ENCODE measurements at regions not wholly inside any gene's neighbourhood (a gene's known extent, or its start where the extent isn't known, plus 50 kb on each side); places are given as distances from the start of the nearest gene placed in this dataset.
"Not testable (repeated sequence)": the region's sequence is repeated elsewhere in the genome, so short reads cannot be mapped to it uniquely, and the experiment has no call there.

- H3K9me3 ChIP-seq (ENCODE audit: control insufficient read depth in 3 of 3, low read length in 3 of 3) = no peaks in the 10 kb centered on the region
- H3K4me3 ChIP-seq (ENCODE audit: low read length in 3 of 3) = no peak overlapping the region
- H3K27ac ChIP-seq (ENCODE audit: low read depth, low read length) = no peak overlapping the region
- H3K36me3 ChIP-seq (ENCODE audit: control insufficient read depth in 3 of 3, insufficient read depth in 3 of 3, low read length in 3 of 3) = no peaks in the 10 kb centered on the region
- peaks cover 22 to 32% (median 23%) of the 10 kb centered on the region in 3 donors for H3K4me1 ChIP-seq (ENCODE audit: control insufficient read depth in 3 of 3, insufficient read depth in 3 of 3, low read length in 3 of 3)
- no peaks in the 10 kb centered on the region for H3K27me3 ChIP-seq (ENCODE audit: control insufficient read depth in 3 of 3, insufficient read depth in 3 of 3, low read length in 3 of 3)
- H3K9ac ChIP-seq (ENCODE audit: low read depth in 1 of 3, low read length in 3 of 3) = no peak overlapping the region
Observed at GRCh38 chr3:16765661-16766060, 119.1 kb upstream of the PLCL2 start.

- Histone ChIP-seq H3K9me3 (ENCODE audit: control insufficient read depth in 3 of 3, low read length in 3 of 3) (no peaks in the 10 kb centered on the region), H3K36me3 (ENCODE audit: control insufficient read depth in 3 of 3, insufficient read depth in 3 of 3, low read length in 3 of 3) (no peaks in the 10 kb centered on the region), H3K27ac (ENCODE audit: low read depth, low read length) (no peak overlapping the region), H3K27me3 (ENCODE audit: control insufficient read depth in 3 of 3, insufficient read depth in 3 of 3, low read length in 3 of 3) (no peaks in the 10 kb centered on the region), H3K9ac (ENCODE audit: low read depth in 1 of 3, low read length in 3 of 3) (no peak overlapping the region), H3K4me3 (ENCODE audit: low read length in 3 of 3) (no peak overlapping the region), H3K4me1 (ENCODE audit: control insufficient read depth in 3 of 3, insufficient read depth in 3 of 3, low read length in 3 of 3) (peaks cover 29 to 43% (median 33%) of the 10 kb centered on the region in 3 donors)
Observed at GRCh38 chr3:16767006-16767405, 117.7 kb upstream of the PLCL2 start.

- Histone ChIP-seq H3K27ac (ENCODE audit: low read depth, low read length) (peak overlapping the region; percentile 74), H3K27me3 (ENCODE audit: control insufficient read depth in 3 of 3, insufficient read depth in 3 of 3, low read length in 3 of 3) (no peaks in the 10 kb centered on the region), H3K9me3 (ENCODE audit: control insufficient read depth in 3 of 3, low read length in 3 of 3) (no peaks in the 10 kb centered on the region), H3K4me3 (ENCODE audit: low read length in 3 of 3) (no peak overlapping the region), H3K36me3 (ENCODE audit: control insufficient read depth in 3 of 3, insufficient read depth in 3 of 3, low read length in 3 of 3) (no peaks in the 10 kb centered on the region), H3K9ac (ENCODE audit: low read depth in 1 of 3, low read length in 3 of 3) (no peak overlapping the region), H3K4me1 (ENCODE audit: control insufficient read depth in 3 of 3, insufficient read depth in 3 of 3, low read length in 3 of 3) (peaks cover 29 to 43% (median 33%) of the 10 kb centered on the region in 3 donors)
Observed at GRCh38 chr3:16768014-16768413, 116.7 kb upstream of the PLCL2 start.

GRCh38 chr3:16768956-16769355 is 115.8 kb upstream of the PLCL2 start:
- no peaks in the 10 kb centered on the region for H3K36me3 ChIP-seq (ENCODE audit: control insufficient read depth in 3 of 3, insufficient read depth in 3 of 3, low read length in 3 of 3)
- H3K27me3 ChIP-seq (ENCODE audit: control insufficient read depth in 3 of 3, insufficient read depth in 3 of 3, low read length in 3 of 3) = no peaks in the 10 kb centered on the region
- no peak overlapping the region for H3K4me3 ChIP-seq (ENCODE audit: low read length in 3 of 3)
- no peaks in the 10 kb centered on the region for H3K9me3 ChIP-seq (ENCODE audit: control insufficient read depth in 3 of 3, low read length in 3 of 3)
- H3K27ac ChIP-seq (ENCODE audit: low read depth, low read length) = peak overlapping the region; percentile 74
- peaks cover 29 to 43% (median 33%) of the 10 kb centered on the region in 3 donors for H3K4me1 ChIP-seq (ENCODE audit: control insufficient read depth in 3 of 3, insufficient read depth in 3 of 3, low read length in 3 of 3)
- H3K9ac ChIP-seq (ENCODE audit: low read depth in 1 of 3, low read length in 3 of 3) = peak overlapping the region in 1 of 3 donors; percentile 34

GRCh38 chr3:16769525-16769924 is 115.2 kb upstream of the PLCL2 start:
- no peaks in the 10 kb centered on the region for H3K36me3 ChIP-seq (ENCODE audit: control insufficient read depth in 3 of 3, insufficient read depth in 3 of 3, low read length in 3 of 3)
- H3K27ac ChIP-seq (ENCODE audit: low read depth, low read length) = peak overlapping the region; percentile 74
- no peaks in the 10 kb centered on the region for H3K27me3 ChIP-seq (ENCODE audit: control insufficient read depth in 3 of 3, insufficient read depth in 3 of 3, low read length in 3 of 3)
- H3K9me3 ChIP-seq (ENCODE audit: control insufficient read depth in 3 of 3, low read length in 3 of 3) = no peaks in the 10 kb centered on the region
- peak overlapping the region in 1 of 3 donors; percentile 32 for H3K4me3 ChIP-seq (ENCODE audit: low read length in 3 of 3)
- peaks cover 29 to 43% (median 33%) of the 10 kb centered on the region in 3 donors for H3K4me1 ChIP-seq (ENCODE audit: control insufficient read depth in 3 of 3, insufficient read depth in 3 of 3, low read length in 3 of 3)
- peak overlapping the region in 1 of 3 donors; percentile 52 for H3K9ac ChIP-seq (ENCODE audit: low read depth in 1 of 3, low read length in 3 of 3)

- no peaks in the 10 kb centered on the region for H3K27me3 ChIP-seq (ENCODE audit: control insufficient read depth in 3 of 3, insufficient read depth in 3 of 3, low read length in 3 of 3)
- H3K36me3 ChIP-seq (ENCODE audit: control insufficient read depth in 3 of 3, insufficient read depth in 3 of 3, low read length in 3 of 3) = no peaks in the 10 kb centered on the region
- H3K9me3 ChIP-seq (ENCODE audit: control insufficient read depth in 3 of 3, low read length in 3 of 3) = no peaks in the 10 kb centered on the region
- peak overlapping the region in 1 of 3 donors; percentile 12 for H3K9ac ChIP-seq (ENCODE audit: low read depth in 1 of 3, low read length in 3 of 3)
- H3K27ac ChIP-seq (ENCODE audit: low read depth, low read length) = peak overlapping the region; percentile 74
- H3K4me3 ChIP-seq (ENCODE audit: low read length in 3 of 3) = peak overlapping the region in 1 of 3 donors; percentile 6
- H3K4me1 ChIP-seq (ENCODE audit: control insufficient read depth in 3 of 3, insufficient read depth in 3 of 3, low read length in 3 of 3) = peaks cover 29 to 43% (median 33%) of the 10 kb centered on the region in 3 donors
Observed at GRCh38 chr3:16770021-16770420, 114.7 kb upstream of the PLCL2 start.

GRCh38 chr3:16770792-16771191 is 114.0 kb upstream of the PLCL2 start:
- H3K9me3 ChIP-seq (ENCODE audit: control insufficient read depth in 3 of 3, low read length in 3 of 3) = no peaks in the 10 kb centered on the region
- H3K36me3 ChIP-seq (ENCODE audit: control insufficient read depth in 3 of 3, insufficient read depth in 3 of 3, low read length in 3 of 3) = no peaks in the 10 kb centered on the region
- H3K27ac ChIP-seq (ENCODE audit: low read depth, low read length) = peak overlapping the region; percentile 74
- H3K4me1 ChIP-seq (ENCODE audit: control insufficient read depth in 3 of 3, insufficient read depth in 3 of 3, low read length in 3 of 3) = peaks cover 29 to 43% (median 33%) of the 10 kb centered on the region in 3 donors
- peak overlapping the region in 1 of 3 donors; percentile 9 for H3K9ac ChIP-seq (ENCODE audit: low read depth in 1 of 3, low read length in 3 of 3)
- H3K4me3 ChIP-seq (ENCODE audit: low read length in 3 of 3) = peak overlapping the region; percentile 16 to 23 (median 19)
- no peaks in the 10 kb centered on the region for H3K27me3 ChIP-seq (ENCODE audit: control insufficient read depth in 3 of 3, insufficient read depth in 3 of 3, low read length in 3 of 3)

GRCh38 chr3:16773594-16773993 is 111.2 kb upstream of the PLCL2 start:
- H3K9me3 ChIP-seq (ENCODE audit: control insufficient read depth in 3 of 3, low read length in 3 of 3); H3K27me3 ChIP-seq (ENCODE audit: control insufficient read depth in 3 of 3, insufficient read depth in 3 of 3, low read length in 3 of 3); H3K27ac ChIP-seq (ENCODE audit: low read depth, low read length): not testable (repeated sequence)

GRCh38 chr3:16774536-16774935 is 110.2 kb upstream of the PLCL2 start:
- not testable (repeated sequence) for H3K9ac ChIP-seq (ENCODE audit: low read depth in 1 of 3, low read length in 3 of 3); H3K27me3 ChIP-seq (ENCODE audit: control insufficient read depth in 3 of 3, insufficient read depth in 3 of 3, low read length in 3 of 3)

More at GRCh38 chr3:16773594-16773993, 111.2 kb upstream of the PLCL2 start:
- peaks cover 22 to 31% (median 28%) of the 10 kb centered on the region in 3 donors for H3K4me1 ChIP-seq (ENCODE audit: control insufficient read depth in 3 of 3, insufficient read depth in 3 of 3, low read length in 3 of 3)
- H3K36me3 ChIP-seq (ENCODE audit: control insufficient read depth in 3 of 3, insufficient read depth in 3 of 3, low read length in 3 of 3); H3K9ac ChIP-seq (ENCODE audit: low read depth in 1 of 3, low read length in 3 of 3); H3K4me3 ChIP-seq (ENCODE audit: low read length in 3 of 3): not testable (repeated sequence)

GRCh38 chr3:16784973-16785372 is 99.8 kb upstream of the PLCL2 start:
- no peaks in the 10 kb centered on the region for H3K27me3 ChIP-seq (ENCODE audit: control insufficient read depth in 3 of 3, insufficient read depth in 3 of 3, low read length in 3 of 3)
- H3K9me3 ChIP-seq (ENCODE audit: control insufficient read depth in 3 of 3, low read length in 3 of 3) = no peaks in the 10 kb centered on the region
- H3K4me1 ChIP-seq (ENCODE audit: control insufficient read depth in 3 of 3, insufficient read depth in 3 of 3, low read length in 3 of 3) = peaks cover 0 to 4% (median 0%) of the 10 kb centered on the region in 3 donors
- no peak overlapping the region for H3K4me3 ChIP-seq (ENCODE audit: low read length in 3 of 3)
- no peak overlapping the region for H3K27ac ChIP-seq (ENCODE audit: low read depth, low read length)
- H3K36me3 ChIP-seq (ENCODE audit: control insufficient read depth in 3 of 3, insufficient read depth in 3 of 3, low read length in 3 of 3) = no peaks in the 10 kb centered on the region
- H3K9ac ChIP-seq (ENCODE audit: low read depth in 1 of 3, low read length in 3 of 3) = no peak overlapping the region

More at GRCh38 chr3:16774536-16774935, 110.2 kb upstream of the PLCL2 start:
- not testable (repeated sequence) for H3K36me3 ChIP-seq (ENCODE audit: control insufficient read depth in 3 of 3, insufficient read depth in 3 of 3, low read length in 3 of 3); H3K9me3 ChIP-seq (ENCODE audit: control insufficient read depth in 3 of 3, low read length in 3 of 3); H3K27ac ChIP-seq (ENCODE audit: low read depth, low read length); H3K4me3 ChIP-seq (ENCODE audit: low read length in 3 of 3)
- H3K4me1 ChIP-seq (ENCODE audit: control insufficient read depth in 3 of 3, insufficient read depth in 3 of 3, low read length in 3 of 3) = peaks cover 13 to 22% (median 19%) of the 10 kb centered on the region in 3 donors
